Liver (tissue), 3 donors: ENCODE measurements at regions not wholly inside any gene's neighbourhood (a gene's known extent, or its start where the extent isn't known, plus 50 kb on each side); places are given as distances from the start of the nearest gene placed in this dataset.

ENCODE experiments used
- ATF3 ChIP-seq: IDR thresholded peaks from 2 replicates; pipeline ENCODE4 v1.6.1; 2016; ENCODE audit warnings: antibody characterized with exemption
- EGR1 ChIP-seq, 2 donors: IDR thresholded peaks; 2 replicates each; pipeline ENCODE4 v1.6.1; 2016 to 2018; ENCODE audit warnings: antibody characterized with exemption in 2 of 2, low read depth in 2 of 2
- GABPA ChIP-seq, 2 donors: IDR thresholded peaks in 1 of 2; conservative IDR thresholded peaks in 1 of 2; 2 replicates each; pipeline ENCODE4 v1.6.1; 2016; ENCODE audit warnings: antibody characterized with exemption in 2 of 2, mild to moderate bottlenecking in 1 of 2, moderate library complexity in 1 of 2
- JUND ChIP-seq, 2 donors: IDR thresholded peaks; 2 replicates each; pipeline ENCODE4 v1.6.1; 2016; ENCODE audit warnings: antibody characterized with exemption in 2 of 2
- MAX ChIP-seq: IDR thresholded peaks from 2 replicates; pipeline ENCODE4 v1.6.1; 2016; ENCODE audit warnings: antibody characterized with exemption
- RAD21 ChIP-seq, 2 donors: IDR thresholded peaks; 2 replicates each; pipeline ENCODE4 v1.6.1; 2016; ENCODE audit warnings: antibody characterized with exemption in 2 of 2, mild to moderate bottlenecking in 2 of 2
- RXRA ChIP-seq, 2 donors: IDR thresholded peaks; 2 replicates each; pipeline ENCODE4 v1.6.1; 2017 to 2018; ENCODE audit warnings: antibody characterized with exemption in 2 of 2, mild to moderate bottlenecking in 1 of 2
- SP1 ChIP-seq: IDR thresholded peaks from 2 replicates; pipeline ENCODE4 v1.6.1; 2018; ENCODE audit warnings: antibody characterized with exemption, mild to moderate bottlenecking
- TAF1 ChIP-seq: conservative IDR thresholded peaks from 2 replicates; pipeline ENCODE4 v1.6.1; 2016; ENCODE audit warnings: antibody characterized with exemption, mild to moderate bottlenecking
- YY1 ChIP-seq: IDR thresholded peaks from 2 replicates; pipeline ENCODE4 v1.6.1; 2016; ENCODE audit warnings: antibody characterized with exemption, mild to moderate bottlenecking
- TF ChIP-seq, protein P1 (sequence below): fragments of 150-350 bp; IDR thresholded peaks from 2 replicates; pipeline ENCODE4 v1.5.1; 2017; ENCODE audit warnings: improper control_type of control experiment, low read depth, low read length; ENCODE audit not compliant: missing input control
- TF ChIP-seq, protein P2 (sequence below): IDR thresholded peaks from 2 replicates; pipeline ENCODE4 v1.6.1; 2016; ENCODE audit warnings: antibody characterized with exemption, mild to moderate bottlenecking
- donor health status: healthy.
- donor health status: healthy.

- TF ChIP-seq SP1 (no peak), YY1 (no peak), TAF1 (no peak), ATF3 (no peak), JUND (IDR thresholded peaks at IDR 0.05) (no peak), MAX (no peak), RXRA (IDR thresholded peaks at IDR 0.05) (no peak), GABPA (IDR thresholded peaks at IDR 0.05 in 1 of 2, conservative IDR thresholded peaks at IDR 0.05 in 1 of 2) (no peak), EGR1 (IDR thresholded peaks at IDR 0.05; ENCODE audit: low read depth in 2 of 2) (no peak), RAD21 (IDR thresholded peaks at IDR 0.05) (no peak)
- TF ChIP-seq, protein P1, sequence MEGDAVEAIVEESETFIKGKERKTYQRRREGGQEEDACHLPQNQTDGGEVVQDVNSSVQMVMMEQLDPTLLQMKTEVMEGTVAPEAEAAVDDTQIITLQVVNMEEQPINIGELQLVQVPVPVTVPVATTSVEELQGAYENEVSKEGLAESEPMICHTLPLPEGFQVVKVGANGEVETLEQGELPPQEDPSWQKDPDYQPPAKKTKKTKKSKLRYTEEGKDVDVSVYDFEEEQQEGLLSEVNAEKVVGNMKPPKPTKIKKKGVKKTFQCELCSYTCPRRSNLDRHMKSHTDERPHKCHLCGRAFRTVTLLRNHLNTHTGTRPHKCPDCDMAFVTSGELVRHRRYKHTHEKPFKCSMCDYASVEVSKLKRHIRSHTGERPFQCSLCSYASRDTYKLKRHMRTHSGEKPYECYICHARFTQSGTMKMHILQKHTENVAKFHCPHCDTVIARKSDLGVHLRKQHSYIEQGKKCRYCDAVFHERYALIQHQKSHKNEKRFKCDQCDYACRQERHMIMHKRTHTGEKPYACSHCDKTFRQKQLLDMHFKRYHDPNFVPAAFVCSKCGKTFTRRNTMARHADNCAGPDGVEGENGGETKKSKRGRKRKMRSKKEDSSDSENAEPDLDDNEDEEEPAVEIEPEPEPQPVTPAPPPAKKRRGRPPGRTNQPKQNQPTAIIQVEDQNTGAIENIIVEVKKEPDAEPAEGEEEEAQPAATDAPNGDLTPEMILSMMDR = no peak
- TF ChIP-seq, protein P2, sequence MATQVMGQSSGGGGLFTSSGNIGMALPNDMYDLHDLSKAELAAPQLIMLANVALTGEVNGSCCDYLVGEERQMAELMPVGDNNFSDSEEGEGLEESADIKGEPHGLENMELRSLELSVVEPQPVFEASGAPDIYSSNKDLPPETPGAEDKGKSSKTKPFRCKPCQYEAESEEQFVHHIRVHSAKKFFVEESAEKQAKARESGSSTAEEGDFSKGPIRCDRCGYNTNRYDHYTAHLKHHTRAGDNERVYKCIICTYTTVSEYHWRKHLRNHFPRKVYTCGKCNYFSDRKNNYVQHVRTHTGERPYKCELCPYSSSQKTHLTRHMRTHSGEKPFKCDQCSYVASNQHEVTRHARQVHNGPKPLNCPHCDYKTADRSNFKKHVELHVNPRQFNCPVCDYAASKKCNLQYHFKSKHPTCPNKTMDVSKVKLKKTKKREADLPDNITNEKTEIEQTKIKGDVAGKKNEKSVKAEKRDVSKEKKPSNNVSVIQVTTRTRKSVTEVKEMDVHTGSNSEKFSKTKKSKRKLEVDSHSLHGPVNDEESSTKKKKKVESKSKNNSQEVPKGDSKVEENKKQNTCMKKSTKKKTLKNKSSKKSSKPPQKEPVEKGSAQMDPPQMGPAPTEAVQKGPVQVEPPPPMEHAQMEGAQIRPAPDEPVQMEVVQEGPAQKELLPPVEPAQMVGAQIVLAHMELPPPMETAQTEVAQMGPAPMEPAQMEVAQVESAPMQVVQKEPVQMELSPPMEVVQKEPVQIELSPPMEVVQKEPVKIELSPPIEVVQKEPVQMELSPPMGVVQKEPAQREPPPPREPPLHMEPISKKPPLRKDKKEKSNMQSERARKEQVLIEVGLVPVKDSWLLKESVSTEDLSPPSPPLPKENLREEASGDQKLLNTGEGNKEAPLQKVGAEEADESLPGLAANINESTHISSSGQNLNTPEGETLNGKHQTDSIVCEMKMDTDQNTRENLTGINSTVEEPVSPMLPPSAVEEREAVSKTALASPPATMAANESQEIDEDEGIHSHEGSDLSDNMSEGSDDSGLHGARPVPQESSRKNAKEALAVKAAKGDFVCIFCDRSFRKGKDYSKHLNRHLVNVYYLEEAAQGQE = no peak
Measured at GRCh38 chr7:63080831-63081230, 917.8 kb upstream of the ZNF722 start.
